IMR-90 (cell line): ENCODE measurements at regions not wholly inside any gene's neighbourhood (a gene's known extent, or its start where the extent isn't known, plus 50 kb on each side); places are given as distances from the start of the nearest gene placed in this dataset.

Experiments used
- ATAC-seq: fragments of 200-7000 bp; cut with Tn5 transposase; 2 replicates; pipeline ENCODE4 v1.9.1; 2020; ENCODE audit warnings: low read depth, mild to moderate bottlenecking, moderate library complexity
- BruUV-seq: library from RNA; stranded (reverse); fragments of 400-500 nt; replicated peaks from 2 replicates; lab custom pipeline; 2021; lab: Mats Ljungman, UMichigan
- CTCF ChIA-PET: fragments of 300-600 bp; formaldehyde crosslinking; extraction: SDS; loops from one replicate; lab custom pipeline; 2021; ENCODE audit warnings: antibody characterized with exemption; lab: Yijun Ruan, JAX
- POLR2A ChIA-PET: fragments of 300-600 bp; sonication (Branson Sonifier 250); formaldehyde crosslinking; loops from one replicate; lab custom pipeline; 2022; ENCODE audit warnings: antibody characterized with exemption; ENCODE audit not compliant: unreplicated experiment; lab: Charles Lee
- DNase-seq: peaks from one replicate; pipeline ENCODE4 v3.0.0; 2013
- H2AFZ ChIP-seq: replicated peaks from 2 replicates; pipeline ENCODE3; 2013; ENCODE audit warnings: low read length, mild to moderate bottlenecking; ENCODE audit not compliant: poor library complexity
- H2AK5ac ChIP-seq: 2 replicates; pipeline ENCODE4 v1.6.1; 2013; ENCODE audit warnings: low read depth, low read length, inconsistent platforms
- H2AK9ac ChIP-seq: replicated peaks from 2 replicates; pipeline ENCODE3; 2013; ENCODE audit warnings: mild to moderate bottlenecking, low read depth, low read length, moderate library complexity; ENCODE audit not compliant: poor library complexity
- H2BK120ac ChIP-seq: 2 replicates; pipeline ENCODE4 v1.6.1; 2013; ENCODE audit warnings: low read depth, low read length, inconsistent platforms
- H2BK15ac ChIP-seq: 3 replicates; pipeline ENCODE4 v1.6.1; 2013; ENCODE audit warnings: low read depth, low read length, inconsistent platforms
- H2BK20ac ChIP-seq: 2 replicates; pipeline ENCODE4 v1.6.1; 2013; ENCODE audit warnings: low read depth, mild to moderate bottlenecking, inconsistent platforms, low read length, moderate library complexity
- H2BK5ac ChIP-seq: 2 replicates; pipeline ENCODE4 v1.6.1; 2013; ENCODE audit warnings: mild to moderate bottlenecking, low read depth, low read length, inconsistent platforms; ENCODE audit not compliant: poor library complexity, severe bottlenecking
- H3K14ac ChIP-seq: replicated peaks from 2 replicates; pipeline ENCODE4 v1.6.1; 2013; ENCODE audit warnings: low read depth, low read length, inconsistent platforms
- H3K18ac ChIP-seq: 2 replicates; pipeline ENCODE4 v1.6.1; 2013; ENCODE audit warnings: low read depth, low read length, control low read depth
- H3K23ac ChIP-seq: 2 replicates; pipeline ENCODE4 v1.6.1; 2013; ENCODE audit warnings: low read depth, low read length, inconsistent platforms
- H3K27ac ChIP-seq: 2 replicates; pipeline ENCODE4 v1.5.1; 2013; ENCODE audit warnings: mild to moderate bottlenecking, control low read depth, low read length; ENCODE audit not compliant: insufficient read depth
- H3K27me3 ChIP-seq: 2 replicates; pipeline ENCODE4 v1.6.1; 2013; ENCODE audit warnings: low read length; ENCODE audit not compliant: control insufficient read depth, insufficient read depth
- H3K36me3 ChIP-seq: 2 replicates; pipeline ENCODE4 v1.6.1; 2013; ENCODE audit warnings: low read length, mixed read lengths; ENCODE audit not compliant: control insufficient read depth, insufficient read depth
- H3K4ac ChIP-seq: 2 replicates; pipeline ENCODE4 v1.6.1; 2013; ENCODE audit warnings: low read depth, low read length, inconsistent platforms
- H3K4me1 ChIP-seq: 2 replicates; pipeline ENCODE4 v1.6.1; 2013; ENCODE audit warnings: low read length, mixed read lengths; ENCODE audit not compliant: control insufficient read depth, insufficient read depth
- H3K4me2 ChIP-seq: 2 replicates; pipeline ENCODE4 v1.6.1; 2013; ENCODE audit warnings: low read depth, mild to moderate bottlenecking, control low read depth, low read length, moderate library complexity
- H3K4me3 ChIP-seq: 2 replicates; pipeline ENCODE4 v1.5.1; 2013; ENCODE audit warnings: low read depth, mild to moderate bottlenecking, control low read depth, low read length, moderate library complexity; ENCODE audit not compliant: insufficient read depth
- H3K56ac ChIP-seq: 2 replicates; pipeline ENCODE4 v1.6.1; 2013; ENCODE audit warnings: low read length, inconsistent platforms; ENCODE audit not compliant: insufficient read depth; ENCODE audit errors: extremely low read depth
- H3K79me1 ChIP-seq, 2 experiments: 2 replicates each; pipeline ENCODE4 v1.6.1; 2013; ENCODE audit warnings: low read length in 2 of 2, inconsistent platforms in 1 of 2, low read depth in 1 of 2
- H3K9ac ChIP-seq: 2 replicates; pipeline ENCODE4 v1.6.1; 2013; ENCODE audit warnings: low read depth, low read length, control low read depth
- H3K9me1 ChIP-seq: 2 replicates; pipeline ENCODE4 v1.6.1; 2013; ENCODE audit warnings: low read length, inconsistent platforms; ENCODE audit not compliant: insufficient read depth
- H3K9me3 ChIP-seq: 2 replicates; pipeline ENCODE4 v1.6.1; 2013; ENCODE audit warnings: low read length; ENCODE audit not compliant: control insufficient read depth, insufficient read depth
- H4K20me1 ChIP-seq: 2 replicates; pipeline ENCODE4 v1.6.1; 2013; ENCODE audit warnings: low read length, inconsistent platforms; ENCODE audit not compliant: insufficient read depth
- H4K5ac ChIP-seq: 2 replicates; pipeline ENCODE4 v1.6.1; 2013; ENCODE audit warnings: mild to moderate bottlenecking, low read depth, low read length, control low read depth
- H4K8ac ChIP-seq, 2 experiments: 2 replicates each; pipeline ENCODE4 v1.6.1; 2013; ENCODE audit warnings: low read depth in 2 of 2, low read length in 2 of 2, control low read depth in 1 of 2, inconsistent platforms in 1 of 2
- H4K91ac ChIP-seq: 2 replicates; pipeline ENCODE4 v1.6.1; 2013; ENCODE audit warnings: low read depth, low read length, inconsistent platforms; ENCODE audit not compliant: insufficient read depth
- BHLHE40 ChIP-seq: fragments of 150-350 bp; IDR thresholded peaks from 2 replicates; pipeline ENCODE4 v1.6.1; 2016; ENCODE audit warnings: mild to moderate bottlenecking, low read depth, low read length
- CEBPB ChIP-seq: IDR thresholded peaks from 2 replicates; pipeline ENCODE4 v1.6.1; 2012; ENCODE audit warnings: low read depth, low read length, improper control_type of control experiment
- CHD1 ChIP-seq: IDR thresholded peaks from 2 replicates; pipeline ENCODE4 v1.6.1; 2012; ENCODE audit warnings: low read depth, low read length, improper control_type of control experiment
- CTCF ChIP-seq: conservative IDR thresholded peaks from 2 replicates; pipeline ENCODE4 v1.5.1; 2012; ENCODE audit warnings: mild to moderate bottlenecking, low read depth, low read length, improper control_type of control experiment
- ELK1 ChIP-seq: fragments of 150-350 bp; IDR thresholded peaks from 2 replicates; pipeline ENCODE4 v1.6.1; 2016; ENCODE audit warnings: low read depth, mild to moderate bottlenecking, low read length, moderate library complexity, borderline replicate concordance
- FOS ChIP-seq: fragments of 150-350 bp; IDR thresholded peaks from 2 replicates; pipeline ENCODE4 v1.6.1; 2016; ENCODE audit warnings: low read depth, low read length
- MAFK ChIP-seq: IDR thresholded peaks from 2 replicates; pipeline ENCODE4 v1.6.1; 2012; ENCODE audit warnings: low read depth, low read length, improper control_type of control experiment
- MAZ ChIP-seq: IDR thresholded peaks from 2 replicates; pipeline ENCODE4 v1.6.1; 2012; ENCODE audit warnings: low read depth, mild to moderate bottlenecking, low read length, improper control_type of control experiment, moderate library complexity, borderline replicate concordance
- MXI1 ChIP-seq: IDR thresholded peaks from 2 replicates; pipeline ENCODE4 v1.6.1; 2012; ENCODE audit warnings: low read depth, mild to moderate bottlenecking, low read length, moderate library complexity, borderline replicate concordance
- NFE2L2 ChIP-seq: fragments of 150-350 bp; IDR thresholded peaks from 2 replicates; pipeline ENCODE4 v1.6.1; 2016; ENCODE audit warnings: low read depth, mild to moderate bottlenecking, low read length
- POLR2A ChIP-seq: IDR thresholded peaks from 2 replicates; pipeline ENCODE4 v1.6.1; 2012; ENCODE audit warnings: mild to moderate bottlenecking, low read depth, low read length
- RFX5 ChIP-seq: IDR thresholded peaks from 2 replicates; pipeline ENCODE4 v1.8.0; 2012; ENCODE audit warnings: low read depth, mild to moderate bottlenecking, low read length, moderate library complexity
- USF2 ChIP-seq: fragments of 150-350 bp; IDR thresholded peaks from 2 replicates; pipeline ENCODE4 v1.6.1; 2017; ENCODE audit warnings: mild to moderate bottlenecking, antibody characterized with exemption, low read length, low read depth
- WGBS, 2 experiments: methylation state at CpG; one replicate each; pipeline versions ENCODE4 v1.1.5 to v1.1.7; 2013; ENCODE audit warnings: missing lambda C conversion rate in 2 of 2; ENCODE audit not compliant: insufficient read length in 1 of 2; ENCODE audit errors: extremely low coverage in 2 of 2; 5-methylcytosine and 5-hydroxymethylcytosine counted together
- dilution Hi-C: fragments of 300-500 bp; cut with HindIII; formaldehyde crosslinking; loops from one replicate; pipeline ENCODE4 v1.14.3; 2018; ENCODE audit warnings: low sequenced_read_pairs; ENCODE audit not compliant: unreplicated experiment
- in situ Hi-C: fragments of 300-500 bp; cut with MboI; formaldehyde crosslinking; loops from 3 replicates; pipeline ENCODE4 v1.14.3; 2019; ENCODE audit warnings: low sequenced_read_pairs, inconsistent platforms, mixed read lengths
- intact Hi-C: fragments of 100-400 bp; cut with micrococcal nuclease; formaldehyde crosslinking; loops from 2 replicates; pipeline ENCODE4 v1.10.0; 2022

GRCh38 chr15:79678032-79678701, 218.6 kb downstream of the MTHFS start:
- intact Hi-C loops (no loop called here), in situ Hi-C loops (no loop called here), dilution Hi-C loops (no loop called here)
- Histone ChIP-seq H2AK5ac (no peak overlapping the region), H4K5ac (no peak overlapping the region), H3K14ac (no peak overlapping the region), H3K23ac (no peak overlapping the region), H4K91ac (no peak overlapping the region), H3K27me3 (no peaks in the 10 kb centered on the region), H4K8ac (no peak overlapping the region), H3K79me1 (no peaks in the 10 kb centered on the region), H3K4me2 (no peak overlapping the region), H2AFZ (no peak overlapping the region), H2BK120ac (no peak overlapping the region), H2BK15ac (no peak overlapping the region), H4K20me1 (no peaks in the 10 kb centered on the region), H3K56ac (no peak overlapping the region), H3K18ac (no peak overlapping the region), H3K9ac (no peak overlapping the region), H3K9me3 (no peaks in the 10 kb centered on the region), H3K4ac (no peak overlapping the region), H2BK5ac (no peak overlapping the region), H3K27ac (no peak overlapping the region), H3K9me1 (peaks cover 22% of the 10 kb centered on the region), H3K36me3 (no peaks in the 10 kb centered on the region), H2AK9ac (no peak overlapping the region), H3K4me3 (no peak overlapping the region), H3K4me1 (peaks cover 5% of the 10 kb centered on the region), H2BK20ac (no peak overlapping the region)
- TF ChIP-seq USF2 = no peak
- TF ChIP-seq POLR2A = no peak
- no peak for TF ChIP-seq RFX5
- TF ChIP-seq NFE2L2 = no peak
- no peak for TF ChIP-seq MAFK
- TF ChIP-seq CEBPB = no peak
- TF ChIP-seq ELK1 = no peak
- no peak for TF ChIP-seq CHD1
- no peak for TF ChIP-seq MXI1
- TF ChIP-seq CTCF = no peak
- no peak for TF ChIP-seq MAZ
- TF ChIP-seq FOS = no peak
- TF ChIP-seq BHLHE40 = no peak
- BruUV-seq = no TSS peak
- POLR2A ChIA-PET = no interaction called here
- no CpG with 5 or more reads among the region's 1 CpG for WGBS, 2 experiments
- ATAC-seq = no peak
- DNase-seq = no peak
- CTCF ChIA-PET = no interaction called here
